Inflammatory macrophage treated with lipopolysaccharide for 4 hours (primary cell): ENCODE measurements at regions not wholly inside any gene's neighbourhood (a gene's known extent, or its start where the extent isn't known, plus 50 kb on each side); places are given as distances from the start of the nearest gene placed in this dataset.
A peak's percentile ranks its signal among the peaks of the same experiment; 100 is the strongest.

Experiments used
- DNase-seq: peaks from one replicate; pipeline ENCODE4 v3.0.0-alpha.2; 2020

DNA sequence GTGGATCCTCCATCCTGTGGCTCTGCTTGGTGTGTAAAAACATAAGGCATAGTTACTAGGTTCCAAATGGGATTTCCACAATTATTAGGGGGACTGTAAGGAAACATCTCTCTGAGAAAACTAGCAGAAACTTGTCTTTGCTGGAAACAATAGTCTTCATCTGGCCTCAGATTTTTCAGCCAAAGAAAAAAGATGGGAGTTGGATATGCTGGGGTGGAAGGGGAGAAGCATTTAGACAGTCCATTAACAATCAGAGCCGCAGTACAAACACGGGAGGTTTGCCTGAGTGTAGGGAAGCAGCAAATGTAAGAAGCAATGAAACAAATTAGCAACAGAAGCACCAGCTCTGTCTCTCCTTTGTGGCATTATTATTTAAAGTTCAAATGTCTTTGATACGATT, 402.7 kb upstream of the ZNF608 start:
- DNase-seq = no peak

DNA sequence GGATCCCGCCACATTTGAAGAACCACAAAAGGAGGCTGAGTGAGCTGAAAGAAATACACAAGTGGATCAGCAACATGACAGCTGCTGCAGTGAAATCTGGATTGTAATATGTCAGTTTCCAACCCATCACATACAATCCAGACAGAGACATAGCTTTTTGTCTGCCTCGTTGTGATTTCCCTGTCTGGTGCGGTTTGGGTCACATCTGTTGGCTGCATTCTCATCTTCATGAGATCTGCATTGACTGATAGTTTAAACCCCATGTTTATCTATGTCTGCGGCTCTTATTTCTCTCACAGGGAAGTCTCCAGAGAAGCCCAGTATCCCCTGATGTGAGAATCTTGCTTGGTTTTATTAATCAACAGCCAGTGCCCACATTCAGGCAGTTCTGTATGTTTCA, 403.1 kb upstream of the ZNF608 start:
- no peak for DNase-seq

DNA sequence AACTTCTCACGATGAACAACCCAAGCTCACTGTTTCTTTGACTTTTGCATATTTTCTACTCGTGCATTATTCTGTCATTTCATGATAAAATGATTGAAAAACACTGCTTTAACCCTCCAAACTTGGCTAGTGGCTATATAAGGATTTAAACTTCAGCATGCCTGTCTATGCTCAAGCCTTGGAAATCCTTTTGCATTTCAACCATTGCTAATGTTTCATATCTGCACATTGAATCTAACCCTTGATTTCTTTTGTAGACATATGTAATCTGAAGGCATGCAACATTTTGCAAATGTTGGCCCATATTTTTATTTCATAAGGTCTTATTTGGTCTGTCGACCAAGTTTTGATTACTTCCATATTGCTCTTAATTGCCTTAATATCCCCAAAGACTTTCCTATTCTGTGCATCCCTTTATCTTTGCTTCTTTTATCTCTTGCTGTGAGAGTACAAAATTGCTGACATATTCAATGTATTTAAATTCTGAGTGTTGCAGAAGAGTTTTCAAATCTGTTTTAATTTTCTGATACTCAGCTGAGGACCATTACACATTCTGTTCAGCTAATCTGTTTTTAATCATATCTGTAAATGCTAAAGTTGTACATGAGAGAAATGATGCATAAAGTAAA, 403.7 kb upstream of the ZNF608 start:
- no peak for DNase-seq

DNA sequence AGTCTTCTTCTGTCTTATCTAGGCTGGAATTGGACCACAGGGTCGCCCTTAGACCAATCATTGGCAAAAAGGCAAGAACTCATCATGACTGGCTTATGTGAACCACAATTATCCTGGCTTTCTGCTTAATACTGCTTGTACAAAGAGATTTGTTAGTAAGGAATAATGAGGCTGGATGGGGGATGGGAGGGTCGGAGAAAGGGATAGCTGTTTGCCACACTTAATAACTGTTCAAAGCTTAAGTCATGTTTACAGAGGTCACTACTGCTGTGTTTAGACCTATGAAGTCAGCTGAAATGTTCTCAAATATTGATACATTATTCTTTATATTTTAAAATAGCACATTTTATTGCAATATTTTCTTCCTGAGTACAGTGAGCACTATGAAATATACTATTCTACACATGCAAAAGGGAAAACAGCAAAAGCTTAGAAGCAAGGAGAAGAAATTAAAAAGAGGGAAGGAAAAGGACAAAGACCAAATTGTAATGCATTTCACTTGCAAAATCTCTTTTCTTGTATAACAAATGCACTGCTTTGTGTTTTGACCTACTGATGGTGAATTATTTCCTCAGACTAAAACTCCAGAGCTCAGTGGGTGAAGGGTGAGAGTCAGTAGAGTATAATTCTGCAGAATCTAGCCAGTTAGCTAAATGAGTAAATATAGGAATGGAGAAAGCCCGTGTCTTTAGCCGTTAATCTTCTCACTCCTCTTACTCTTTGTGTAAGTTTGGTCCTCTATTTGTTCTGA, 404.9 kb upstream of the ZNF608 start:
- DNase-seq = no peak

DNA sequence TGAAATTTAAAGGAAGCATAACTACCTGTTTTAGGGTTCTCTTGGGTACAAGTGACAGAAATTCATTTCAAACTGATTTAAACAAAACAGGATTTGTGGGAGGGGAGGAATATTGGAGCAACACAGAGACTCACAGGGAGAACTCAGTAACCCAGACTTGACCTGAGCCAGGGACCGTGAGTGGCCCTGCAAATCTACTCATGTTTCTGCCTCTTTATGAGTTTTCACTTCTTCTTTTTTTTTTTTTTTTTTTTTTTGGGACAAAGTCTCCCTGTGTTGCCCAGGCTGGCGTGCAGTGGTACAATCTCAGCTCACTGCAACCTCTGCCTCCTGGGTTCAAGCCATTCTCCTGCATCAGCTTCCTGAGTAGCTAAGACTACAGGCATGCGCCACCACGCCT, 405.6 kb upstream of the ZNF608 start:
- DNase-seq = no peak

DNA sequence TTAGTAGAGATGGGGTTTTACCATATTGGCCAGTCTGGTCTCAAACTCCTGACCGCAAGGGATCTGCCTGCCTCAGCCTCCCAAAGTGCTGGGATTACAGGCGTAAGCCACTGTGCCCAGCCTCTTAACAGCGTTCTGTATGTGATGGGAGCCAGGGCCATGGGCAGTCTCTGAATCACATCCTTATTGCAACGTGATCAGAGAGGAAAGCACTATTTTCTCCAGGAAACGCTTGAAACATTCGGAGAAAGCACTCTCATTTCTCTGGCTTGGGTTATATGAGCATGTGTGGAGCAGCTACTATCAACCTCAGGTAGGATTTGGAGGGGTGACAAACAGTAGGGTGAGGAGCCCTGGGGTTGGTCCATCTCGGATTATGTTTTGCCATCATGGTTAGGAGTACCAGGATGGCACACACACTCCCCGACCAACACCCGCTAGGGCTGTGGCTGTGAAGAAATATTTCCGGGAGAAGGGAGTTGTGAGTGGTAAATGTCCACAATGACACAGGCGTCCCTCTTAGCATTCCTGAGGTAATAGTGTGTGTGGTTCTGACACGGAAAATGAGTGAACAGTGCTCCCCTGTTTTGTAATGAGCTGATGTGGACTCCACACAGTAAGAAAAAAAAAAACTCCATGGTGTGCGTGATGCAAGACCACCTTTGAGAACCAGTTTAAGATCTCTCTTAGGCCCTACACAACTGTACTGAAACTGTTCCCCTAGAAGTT, 406.2 kb upstream of the ZNF608 start:
- no peak for DNase-seq

DNA sequence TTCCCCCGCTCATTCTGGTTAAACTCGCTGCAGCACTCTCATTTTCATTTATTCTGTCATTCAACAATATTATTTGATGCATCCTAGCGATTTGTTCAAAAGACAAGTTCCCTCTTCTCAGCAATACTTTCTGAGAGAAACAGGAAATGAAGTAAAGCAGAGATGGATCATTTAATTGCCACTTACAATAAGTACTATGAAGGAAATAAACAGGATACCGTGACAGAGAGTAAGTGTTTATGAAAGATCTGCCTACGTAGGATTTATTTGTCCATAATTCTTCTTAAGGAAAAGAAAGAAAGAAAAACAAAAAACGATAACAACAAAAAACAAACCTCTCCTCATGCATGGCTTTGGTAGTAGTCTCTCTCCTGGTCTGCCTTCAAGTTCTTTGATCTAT, 406.8 kb upstream of the ZNF608 start:
- DNase-seq = no peak

DNA sequence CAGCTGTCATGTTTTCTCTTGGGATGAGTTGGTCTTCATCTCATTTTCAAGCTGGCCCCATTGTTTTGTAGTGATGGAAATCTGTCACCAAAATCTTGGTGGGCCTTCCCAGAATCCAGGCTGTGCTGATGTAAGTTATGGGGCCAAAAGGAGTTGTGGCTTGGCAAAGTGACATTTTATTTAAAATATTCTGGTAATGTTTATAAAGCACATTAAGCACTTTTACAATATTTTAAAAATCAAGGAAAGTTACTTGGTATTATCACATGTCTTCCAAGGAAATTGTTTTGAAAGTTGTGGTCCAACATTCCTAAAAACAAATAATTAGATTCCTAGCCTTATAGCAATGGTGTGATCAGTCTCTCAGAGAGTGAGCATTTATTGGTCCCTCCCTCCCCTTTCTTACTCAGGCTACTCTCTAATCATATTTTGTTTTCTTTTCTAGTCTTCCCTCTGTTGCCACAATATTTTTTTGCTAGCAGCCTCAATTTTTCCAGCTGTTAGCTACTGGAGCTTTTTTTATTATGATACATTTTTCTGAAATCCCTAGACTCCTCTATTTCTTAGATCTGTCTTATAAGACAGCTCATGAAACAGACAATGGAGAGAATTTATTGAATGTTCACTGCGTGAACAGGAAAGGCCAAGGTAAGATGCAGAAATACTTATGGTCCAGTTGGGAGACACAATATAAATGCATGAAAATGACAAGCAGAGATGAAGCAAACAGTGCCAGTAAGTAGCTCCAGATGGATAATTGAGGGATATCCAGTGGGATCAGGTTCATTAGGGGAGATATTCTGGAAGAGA, 408.1 kb upstream of the ZNF608 start:
- DNase-seq = no peak

DNA sequence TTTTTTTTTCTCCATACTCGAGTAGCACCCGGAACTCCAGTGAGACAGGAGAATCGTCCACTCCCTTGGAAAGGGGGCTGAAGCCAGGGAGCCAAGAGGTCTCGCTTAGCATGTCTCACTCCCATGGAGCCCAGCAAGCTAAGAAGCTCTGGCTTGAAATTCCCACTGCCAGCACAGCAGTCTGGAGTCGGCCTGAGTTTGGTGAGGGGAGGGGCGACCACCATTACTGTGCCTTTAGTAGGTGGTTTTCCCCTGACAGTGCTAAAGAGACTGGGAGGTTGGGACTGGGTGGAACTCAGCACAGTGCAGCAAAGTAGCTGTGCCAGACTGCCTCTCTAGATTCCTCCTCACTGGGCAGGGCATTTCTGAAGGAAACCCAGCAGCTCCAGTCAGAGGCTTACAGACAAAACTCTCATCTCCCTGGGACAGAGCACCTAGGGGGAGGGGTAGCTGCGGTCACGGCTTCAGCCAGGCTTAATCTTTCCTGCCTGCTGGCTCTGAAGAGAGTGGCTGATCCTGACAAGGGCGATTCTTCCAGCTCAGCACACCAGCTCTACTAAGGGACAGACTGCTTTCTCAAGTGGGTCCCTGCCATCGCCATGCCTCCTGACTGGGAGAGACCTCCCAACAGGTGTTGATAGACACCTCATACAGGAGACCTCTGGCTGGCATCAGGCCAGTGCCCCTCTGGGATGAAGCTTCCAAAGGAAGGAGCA, 414.5 kb upstream of the ZNF608 start:
- DNase-seq = no peak

DNA sequence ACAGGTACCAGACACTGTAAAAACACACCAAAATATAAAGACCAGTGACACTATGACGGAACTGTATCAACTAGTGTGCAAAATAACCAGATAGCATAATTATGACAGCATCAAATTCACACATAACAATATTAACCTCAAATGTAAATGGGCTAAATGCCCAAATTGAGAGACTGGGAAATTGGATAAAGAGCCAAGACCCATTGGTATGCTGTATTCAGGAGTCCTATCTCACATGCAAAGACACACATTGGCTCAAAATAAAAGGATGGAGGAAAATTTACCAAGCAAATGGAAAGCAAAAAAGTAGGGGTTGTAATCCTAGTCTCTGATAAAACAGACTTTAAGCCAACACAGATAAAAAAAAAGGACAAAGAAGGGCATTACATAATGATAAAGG, 416.3 kb upstream of the ZNF608 start:
- no peak for DNase-seq

DNA sequence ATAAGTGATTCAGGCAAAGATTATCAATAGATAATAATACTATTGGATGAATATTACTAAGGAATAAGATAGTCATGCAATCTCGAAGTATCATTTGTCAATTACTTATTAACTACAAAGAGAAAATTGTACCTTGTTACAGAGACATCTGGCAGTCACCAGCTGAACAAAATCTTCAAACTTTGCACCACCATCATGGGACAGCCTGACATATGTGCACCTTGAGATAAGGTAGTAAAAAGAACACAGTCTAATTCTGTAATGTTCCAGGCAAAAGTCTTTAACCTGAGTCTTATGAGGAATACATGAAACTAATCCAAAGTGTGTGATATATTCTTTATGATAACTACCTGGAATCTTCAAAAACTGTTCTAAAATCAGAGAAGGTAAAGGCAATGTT, 423.0 kb upstream of the ZNF608 start:
- DNase-seq = no peak

DNA sequence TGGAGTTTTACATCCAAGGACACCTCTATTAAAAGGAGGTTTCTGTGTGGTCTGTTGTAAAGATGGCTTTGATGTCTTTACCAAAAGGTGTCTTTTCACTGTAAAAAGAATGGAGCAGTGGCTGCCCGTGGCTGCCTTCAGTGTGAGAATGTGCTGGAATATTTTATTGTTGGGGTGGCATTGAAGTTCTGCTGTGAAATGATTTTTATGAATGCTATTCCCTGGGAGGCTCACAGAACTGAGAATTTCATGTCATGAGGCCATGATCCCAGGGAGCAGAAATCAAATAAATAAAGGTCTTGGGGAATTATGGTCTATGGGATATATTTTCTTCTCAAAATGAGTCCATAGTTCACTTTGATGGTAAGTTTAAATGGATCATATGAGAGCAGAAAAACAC, 425.2 kb upstream of the ZNF608 start:
- no peak for DNase-seq

DNA sequence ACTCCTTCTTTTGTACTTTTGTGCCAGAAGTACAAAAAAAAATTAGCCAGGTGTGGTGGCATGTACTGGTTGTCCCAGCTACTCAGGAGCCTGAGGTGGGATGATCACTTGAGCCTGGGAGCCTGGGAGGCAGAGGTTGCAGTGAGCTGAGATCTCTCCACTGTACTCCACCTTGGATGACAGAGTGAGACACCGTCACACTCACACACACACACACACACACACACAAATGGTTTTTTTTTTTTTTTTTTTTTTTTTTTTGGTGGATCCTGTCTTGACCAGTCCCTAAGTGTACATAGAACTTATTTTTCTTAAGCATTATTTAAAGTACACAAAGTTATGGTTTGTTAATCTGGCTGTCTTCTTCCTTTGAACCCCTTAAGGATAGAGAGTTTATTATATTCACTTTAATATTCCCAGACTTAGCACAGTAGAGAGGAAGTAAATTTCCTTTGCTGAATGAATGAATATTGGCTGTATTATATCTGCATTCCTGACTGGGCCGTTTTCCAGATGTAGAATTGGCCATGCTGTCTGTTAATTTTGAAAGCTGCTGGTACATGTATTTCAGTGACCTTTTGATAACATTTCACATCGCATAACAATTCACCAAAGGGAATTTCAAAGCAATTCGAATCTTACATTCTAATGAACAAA, 429.0 kb upstream of the ZNF608 start:
- no peak for DNase-seq

DNA sequence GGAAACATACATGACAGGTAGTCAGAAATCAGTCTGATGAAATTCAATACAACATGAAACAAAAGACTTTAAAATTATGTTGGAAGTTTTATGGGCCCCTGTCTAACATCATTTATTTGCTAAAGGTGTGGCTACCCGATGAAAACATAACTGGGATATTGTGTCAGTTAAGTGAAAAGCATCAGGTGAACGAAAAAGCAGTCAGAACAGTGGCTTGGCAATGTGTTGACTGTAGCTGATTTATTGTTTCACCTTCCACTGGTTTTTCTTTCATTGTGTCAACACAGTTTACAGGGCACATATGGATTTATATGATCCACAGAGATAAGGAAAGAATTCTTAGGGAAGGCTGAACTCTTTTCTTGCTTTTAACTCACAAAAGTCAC, 429.6 kb upstream of the ZNF608 start:
- no peak for DNase-seq

DNA sequence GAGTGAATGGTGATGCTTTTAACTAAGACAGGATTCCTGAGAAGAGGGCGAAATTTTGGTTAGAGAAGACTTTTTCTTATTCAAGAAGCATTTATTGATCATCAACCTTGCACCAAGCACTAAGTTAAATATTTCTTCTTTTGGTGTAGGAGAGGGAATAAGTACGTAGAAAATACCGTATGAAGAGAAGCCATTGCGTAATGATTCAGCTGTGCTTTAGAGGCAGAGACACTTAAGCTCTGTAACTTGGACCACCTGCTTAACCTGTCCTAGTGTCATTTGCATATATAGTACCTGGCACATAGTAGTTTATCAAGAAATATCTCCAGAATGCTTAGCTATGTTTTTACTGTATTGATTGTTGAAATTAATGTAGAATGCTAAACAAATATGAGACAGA, 430.9 kb upstream of the ZNF608 start:
- no peak for DNase-seq

DNA sequence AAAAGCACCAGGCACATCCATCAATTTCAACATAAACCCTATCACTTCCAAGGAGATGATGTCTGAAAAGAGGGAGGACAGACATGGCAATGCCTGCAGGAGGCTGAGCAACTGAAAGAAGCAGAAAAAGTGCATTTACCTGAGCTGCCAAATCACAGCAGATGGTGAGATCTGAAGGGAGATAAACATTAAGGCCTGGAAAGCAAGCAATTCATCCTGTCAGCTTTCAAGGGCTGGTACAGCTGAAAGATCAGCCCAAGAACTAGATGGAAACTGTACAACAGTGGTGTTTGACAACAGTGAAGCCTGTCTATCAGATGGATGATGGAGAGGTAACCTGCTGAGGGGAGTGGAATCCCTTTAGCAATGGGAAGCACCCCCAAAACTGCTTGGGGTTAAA, 433.2 kb upstream of the ZNF608 start:
- DNase-seq = no peak

DNA sequence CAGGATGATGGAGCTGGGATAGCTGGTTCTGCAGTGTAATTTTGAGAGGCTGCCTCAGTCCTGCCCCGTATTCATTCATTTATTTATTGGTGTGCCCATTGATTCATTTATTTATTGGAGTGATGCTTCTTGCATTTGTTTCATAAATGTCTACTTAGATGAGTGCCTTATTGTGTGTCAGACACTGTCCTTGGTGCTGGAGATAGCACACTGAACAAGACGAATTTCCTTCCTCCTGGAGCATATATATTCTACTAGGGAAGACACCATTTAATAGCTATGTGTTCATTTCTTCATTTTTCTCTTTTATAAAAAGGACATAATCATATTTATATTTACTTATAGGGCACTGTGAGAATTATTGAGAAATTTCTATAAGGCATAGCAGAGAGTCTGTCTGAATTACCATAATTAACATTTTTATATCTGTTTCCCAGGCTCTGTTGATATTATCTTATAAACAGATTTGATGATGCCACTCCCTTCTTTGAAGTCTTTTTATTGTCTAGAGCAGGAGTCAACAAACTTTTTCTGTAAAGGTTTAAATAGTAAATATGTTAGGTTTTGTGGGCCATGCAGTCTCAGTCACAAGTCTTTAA, 433.9 kb upstream of the ZNF608 start:
- DNase-seq = no peak

DNA sequence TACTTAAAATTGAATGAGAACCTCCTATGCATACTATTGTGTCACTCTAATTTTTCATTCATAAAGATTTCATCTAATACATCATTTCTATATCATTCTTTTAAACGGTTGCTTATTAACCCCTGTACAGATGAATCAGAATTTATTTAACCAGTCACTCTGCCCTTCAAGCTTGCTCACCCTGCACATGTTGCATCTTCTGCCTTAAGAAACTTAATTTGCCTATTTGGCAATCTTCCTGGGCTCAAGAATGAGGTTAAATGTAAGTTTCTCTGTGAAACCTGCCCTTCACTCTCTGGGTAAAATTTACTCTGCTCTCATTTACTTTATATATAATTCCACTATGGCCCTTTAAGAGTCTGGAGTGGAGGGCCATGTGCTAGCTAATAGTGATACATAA, 434.7 kb upstream of the ZNF608 start:
- no peak for DNase-seq

DNA sequence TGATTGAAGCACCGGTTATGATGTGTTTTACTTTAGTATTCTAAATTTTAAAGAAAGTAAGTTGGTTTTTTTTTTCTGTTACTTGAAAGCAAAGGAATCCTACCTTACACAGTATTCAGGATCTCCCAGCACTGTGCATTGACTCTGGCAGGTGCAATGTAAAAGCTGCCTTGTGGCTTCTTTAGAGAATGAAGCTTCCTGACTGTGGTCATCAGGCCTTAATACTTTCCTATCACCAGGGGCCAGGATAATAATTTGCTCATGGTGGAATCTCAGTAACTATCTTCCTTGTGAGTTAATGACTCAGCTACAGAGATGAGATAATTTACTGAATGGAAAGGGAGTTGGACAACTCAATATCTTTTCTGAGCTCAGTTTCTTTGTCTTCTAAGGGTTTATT, 435.5 kb upstream of the ZNF608 start:
- DNase-seq = no peak

DNA sequence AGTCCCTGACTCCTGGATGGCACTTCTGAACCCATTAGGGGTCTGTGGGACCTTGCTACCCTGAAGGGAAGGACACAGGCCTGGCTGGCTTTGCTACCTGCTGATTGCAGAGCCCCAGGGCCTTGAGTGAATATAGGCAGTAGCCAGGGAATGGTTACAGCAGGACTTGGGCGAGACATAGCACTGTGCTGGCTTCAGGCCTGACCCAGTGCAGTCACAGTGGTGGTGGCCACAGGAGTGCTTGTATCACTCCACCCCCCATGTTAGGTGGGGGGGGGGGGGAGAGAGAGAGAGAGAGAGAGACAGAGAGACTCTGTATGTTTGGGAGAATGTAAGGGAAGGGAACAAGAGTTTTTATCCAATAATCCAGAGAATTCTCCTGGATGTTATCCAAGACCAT, 439.3 kb upstream of the ZNF608 start:
- DNase-seq = no peak

DNA sequence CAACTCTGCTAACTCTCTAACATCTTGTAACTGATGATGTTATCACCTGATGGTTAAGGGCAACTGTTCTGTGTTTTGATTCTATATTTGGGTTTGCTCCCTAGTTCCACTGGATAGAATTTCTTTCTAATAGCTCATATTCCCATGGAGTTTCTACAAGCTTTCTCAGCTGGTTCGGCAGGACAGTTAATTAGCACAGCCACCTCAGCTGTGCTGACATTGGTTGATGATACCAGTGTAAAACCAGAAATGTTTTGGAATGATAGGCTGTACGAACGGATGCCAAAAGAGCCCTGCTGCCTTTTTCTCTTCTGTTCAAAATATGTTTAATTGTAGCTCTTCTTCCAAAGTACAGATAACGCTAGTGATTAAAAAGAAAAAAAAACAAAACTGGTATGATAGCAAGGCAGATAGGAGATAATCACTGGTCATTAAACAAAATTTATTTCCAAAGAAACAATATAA, 440.5 kb upstream of the ZNF608 start:
- DNase-seq = no peak

DNA sequence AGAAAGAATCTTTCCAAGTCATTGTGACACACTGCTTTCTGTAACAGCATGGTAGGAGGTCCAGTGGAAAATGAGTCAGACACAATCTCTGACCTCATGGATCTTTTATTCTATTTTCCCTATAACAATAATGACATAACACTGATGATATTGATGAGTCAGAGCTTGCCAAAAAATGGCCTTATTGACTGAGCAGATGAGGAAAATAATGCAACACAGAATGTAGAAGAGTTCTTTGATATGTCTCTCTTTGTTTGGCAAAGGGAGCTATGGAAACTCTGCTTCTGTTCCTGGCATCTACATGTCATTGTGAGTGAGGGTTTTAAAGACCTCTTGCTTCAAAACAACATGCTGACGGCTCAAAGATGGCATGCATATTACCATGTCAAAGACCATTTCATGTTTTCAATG, 443.1 kb upstream of the ZNF608 start:
- peak; percentile 1 for DNase-seq
